OCI-LY1 (cell line): ENCODE measurements at regions not wholly inside any gene's neighbourhood (a gene's known extent, or its start where the extent isn't known, plus 50 kb on each side); places are given as distances from the start of the nearest gene placed in this dataset.

Source experiments
- H2AFZ ChIP-seq: fragments of 200-600 bp; sonication (generic), shearing (Covaris generic); 2 replicates; pipeline ENCODE4 v1.6.0; 2014; ENCODE audit warnings: antibody characterized with exemption, mild to moderate bottlenecking, low read length
- H3F3A ChIP-seq: fragments of 200-600 bp; sonication (generic), shearing (Covaris generic); 2 replicates; pipeline ENCODE4 v1.6.0; 2014; ENCODE audit warnings: mild to moderate bottlenecking, antibody characterized with exemption, low read length, moderate library complexity; ENCODE audit not compliant: insufficient read depth
- H3K27ac ChIP-seq: fragments of 200-600 bp; sonication (generic); 2 replicates; pipeline ENCODE4 v1.5.1; 2014; ENCODE audit warnings: low read length, mixed run types, mild to moderate bottlenecking, low read depth; ENCODE audit not compliant: poor library complexity, severe bottlenecking
- H3K27me3 ChIP-seq: fragments of 200-600 bp; sonication (generic); 2 replicates; pipeline ENCODE4 v1.6.0; 2014; ENCODE audit warnings: antibody characterized with exemption, mild to moderate bottlenecking, low read length, moderate library complexity; ENCODE audit not compliant: insufficient read depth
- H3K36me3 ChIP-seq: fragments of 200-600 bp; sonication (generic); 2 replicates; pipeline ENCODE4 v1.6.1; 2014; ENCODE audit warnings: mild to moderate bottlenecking, antibody characterized with exemption, low read length, moderate library complexity, mixed read lengths; ENCODE audit not compliant: insufficient read depth
- H3K4me1 ChIP-seq: fragments of 200-600 bp; sonication (generic); 2 replicates; pipeline ENCODE4 v1.5.1; 2014; ENCODE audit warnings: mild to moderate bottlenecking, low read length, moderate library complexity; ENCODE audit not compliant: insufficient read depth, severe bottlenecking
- H3K4me2 ChIP-seq: fragments of 200-600 bp; sonication (generic), shearing (Covaris generic); 2 replicates; pipeline ENCODE4 v1.6.1; 2014; ENCODE audit warnings: low read length
- H3K4me3 ChIP-seq: fragments of 200-600 bp; sonication (generic); 2 replicates; pipeline ENCODE4 v1.5.1; 2014; ENCODE audit warnings: low read length, low read depth, mild to moderate bottlenecking, mixed read lengths; ENCODE audit not compliant: poor library complexity, severe bottlenecking
- H3K79me2 ChIP-seq: fragments of 200-600 bp; shearing (Covaris generic); 2 replicates; pipeline ENCODE4 v1.6.1; 2016; ENCODE audit warnings: mixed run types, low read length, mixed read lengths; ENCODE audit not compliant: insufficient read depth
- H3K9ac ChIP-seq: fragments of 200-600 bp; sonication (generic), shearing (Covaris generic); 2 replicates; pipeline ENCODE4 v1.6.1; 2014; ENCODE audit warnings: mild to moderate bottlenecking, low read length, mixed read lengths
- H3K9me2 ChIP-seq: fragments of 200-600 bp; sonication (generic), shearing (Covaris generic); 2 replicates; pipeline ENCODE4 v1.6.1; 2014; ENCODE audit warnings: low read depth, mild to moderate bottlenecking, low read length, mixed read lengths
- H3K9me3 ChIP-seq: fragments of 200-600 bp; shearing (Covaris generic); 2 replicates; pipeline ENCODE4 v1.6.1; 2014; ENCODE audit warnings: low read length, mixed read lengths
- H4K20me1 ChIP-seq: fragments of 200-600 bp; sonication (generic), shearing (Covaris generic); 2 replicates; pipeline ENCODE4 v1.6.0; 2016; ENCODE audit warnings: mild to moderate bottlenecking, low read length; ENCODE audit not compliant: insufficient read depth
- CTCF ChIP-seq: fragments of 200-600 bp; sonication (generic), shearing (Covaris generic); IDR thresholded peaks from 2 replicates; pipeline ENCODE4 v1.5.1; 2017; ENCODE audit warnings: mild to moderate bottlenecking, antibody characterized with exemption, low read length, moderate library complexity, mixed read lengths
- EZH2 ChIP-seq: fragments of 200-600 bp; sonication (generic), shearing (Covaris generic); IDR thresholded peaks from 2 replicates; pipeline ENCODE4 v1.8.0; 2017; ENCODE audit warnings: borderline replicate concordance, mixed run types, mild to moderate bottlenecking, antibody characterized with exemption, low read length, moderate library complexity, mixed read lengths

- H4K20me1 ChIP-seq, result no peaks in the 10 kb centered on the region
- no peak for TF ChIP-seq EZH2
- TF ChIP-seq CTCF, result no peak
- no peaks in the 10 kb centered on the region for H3K79me2 ChIP-seq
- H3K27me3 ChIP-seq, result no peaks in the 10 kb centered on the region
- no peaks in the 10 kb centered on the region for H3K36me3 ChIP-seq
- no peaks in the 10 kb centered on the region for H3K9me3 ChIP-seq
- no peak overlapping the region for H3K4me3 ChIP-seq
- no peaks in the 10 kb centered on the region for H3K9me2 ChIP-seq
- no peaks in the 10 kb centered on the region for H3K4me1 ChIP-seq
- H2AFZ ChIP-seq, result no peak overlapping the region
- H3F3A ChIP-seq, result no peaks in the 10 kb centered on the region
- no peak overlapping the region for H3K9ac ChIP-seq
- H3K27ac ChIP-seq, result no peak overlapping the region
- no peak overlapping the region for H3K4me2 ChIP-seq
These were observed 178.7 kb upstream of the PPP2R2D start for GRCh38 chr10:131722121-131722520.

- Histone ChIP-seq H3K36me3 (no peaks in the 10 kb centered on the region), H3K27ac (no peak overlapping the region), H3K9ac (no peak overlapping the region), H3K4me1 (no peaks in the 10 kb centered on the region), H4K20me1 (no peaks in the 10 kb centered on the region), H3K4me2 (no peak overlapping the region), H3K27me3 (no peaks in the 10 kb centered on the region), H3F3A (no peaks in the 10 kb centered on the region), H3K9me2 (no peaks in the 10 kb centered on the region), H3K4me3 (no peak overlapping the region), H3K79me2 (no peaks in the 10 kb centered on the region), H2AFZ (no peak overlapping the region), H3K9me3 (no peaks in the 10 kb centered on the region)
- TF ChIP-seq EZH2, result no peak
- TF ChIP-seq CTCF, result no peak
These were observed 178.1 kb upstream of the PPP2R2D start for GRCh38 chr10:131722525-131723264.

- H3K4me1 ChIP-seq, result no peaks in the 10 kb centered on the region
- H3K9ac ChIP-seq, result no peak overlapping the region
- no peak overlapping the region for H3K27ac ChIP-seq
- H3K4me3 ChIP-seq, result no peak overlapping the region
- H3K9me3 ChIP-seq, result no peaks in the 10 kb centered on the region
- TF ChIP-seq EZH2 (no peak), CTCF (no peak)
- H3K4me2 ChIP-seq, result no peak overlapping the region
- no peak overlapping the region for H2AFZ ChIP-seq
- H3K27me3 ChIP-seq, result no peaks in the 10 kb centered on the region
- no peaks in the 10 kb centered on the region for H3K36me3 ChIP-seq
- no peaks in the 10 kb centered on the region for H3K9me2 ChIP-seq
- H4K20me1 ChIP-seq, result no peaks in the 10 kb centered on the region
- H3F3A ChIP-seq, result no peaks in the 10 kb centered on the region
- no peaks in the 10 kb centered on the region for H3K79me2 ChIP-seq
These were observed 177.3 kb upstream of the PPP2R2D start for GRCh38 chr10:131723297-131724168.
